ENCODE measurements at regions not wholly inside any gene's neighbourhood (a gene's known extent, or its start where the extent isn't known, plus 50 kb on each side); places are given as distances from the start of the nearest gene placed in this dataset.

- TF ChIP-seq POLR2A (IDR thresholded peaks at IDR 0.05; ENCODE audit: low read depth) (no peak), CTCF (IDR thresholded peaks at IDR 0.05) (no peak)
Observed at GRCh38 chr14:87368751-87369150, 624.2 kb downstream of the GALC start.
